Parathyroid adenoma (tissue), 2 donors: ENCODE measurements at regions not wholly inside any gene's neighbourhood (a gene's known extent, or its start where the extent isn't known, plus 50 kb on each side); places are given as distances from the start of the nearest gene placed in this dataset.

Experiments
- H2AFZ ChIP-seq: fragments of 300-600 bp; sonication (generic); one replicate; pipeline ENCODE4 v1.7.0; 2017; ENCODE audit warnings: antibody characterized with exemption, mild to moderate bottlenecking
- H3K27ac ChIP-seq: fragments of 300-600 bp; sonication (generic); one replicate; pipeline ENCODE4 v1.7.0; 2017
- H3K27me3 ChIP-seq: fragments of 300-600 bp; sonication (generic); one replicate; pipeline ENCODE4 v1.7.0; 2017; ENCODE audit warnings: low read length; ENCODE audit not compliant: control insufficient read depth, insufficient read depth
- H3K36me3 ChIP-seq: fragments of 300-600 bp; sonication (generic); one replicate; pipeline ENCODE4 v1.7.0; 2017; ENCODE audit warnings: low read length; ENCODE audit not compliant: control insufficient read depth, insufficient read depth
- H3K4me1 ChIP-seq: fragments of 300-600 bp; sonication (generic); one replicate; pipeline ENCODE4 v1.7.0; 2017; ENCODE audit warnings: control low read depth
- H3K4me2 ChIP-seq: fragments of 300-600 bp; sonication (generic); one replicate; pipeline ENCODE4 v1.7.0; 2017; ENCODE audit warnings: low read length
- H3K4me3 ChIP-seq: fragments of 300-600 bp; sonication (generic); one replicate; pipeline ENCODE4 v1.7.0; 2017; ENCODE audit warnings: low read depth, low read length
- H3K79me2 ChIP-seq: fragments of 300-600 bp; sonication (generic); one replicate; pipeline ENCODE4 v1.7.0; 2017; ENCODE audit warnings: control low read depth
- H3K9ac ChIP-seq: fragments of 300-600 bp; sonication (generic); one replicate; pipeline ENCODE4 v1.7.0; 2017; ENCODE audit warnings: mild to moderate bottlenecking
- H3K9me3 ChIP-seq: fragments of 300-600 bp; sonication (generic); one replicate; pipeline ENCODE4 v1.7.0; 2017; ENCODE audit warnings: low read length; ENCODE audit not compliant: control insufficient read depth
- TF ChIP-seq, protein P1 (sequence below): fragments of 300-600 bp; sonication (generic); IDR thresholded peaks from one replicate; pipeline ENCODE4 v1.7.0; 2017; ENCODE audit warnings: antibody characterized with exemption, mild to moderate bottlenecking
- donor health status: primary hyperparathyroidism.

DNA sequence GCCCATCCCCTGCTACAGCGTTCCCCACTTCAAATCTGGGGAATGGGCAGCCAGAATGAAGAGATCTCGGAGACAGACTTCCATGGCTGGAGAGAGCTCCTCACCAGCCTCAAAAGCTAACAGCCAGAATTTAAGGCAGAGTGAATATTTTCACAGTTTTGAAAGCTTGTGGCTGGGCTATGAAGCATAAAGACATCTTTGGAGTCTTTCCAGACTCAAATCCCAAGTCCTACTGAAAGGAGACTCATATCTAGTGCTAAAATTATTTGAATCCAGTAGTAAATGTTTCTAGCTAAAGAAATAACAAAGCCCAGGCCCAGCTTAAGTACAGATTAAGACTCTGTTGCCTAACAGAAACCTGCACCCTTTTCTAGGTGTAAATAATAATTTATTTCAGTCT is 628.4 kb upstream of the ALCAM start:
- H3K36me3 ChIP-seq, result no peaks in the 10 kb centered on the region
- peaks cover 8% of the 10 kb centered on the region for H3K4me1 ChIP-seq
- no peaks in the 10 kb centered on the region for H3K27me3 ChIP-seq
- no peak overlapping the region for H3K4me3 ChIP-seq
- H3K79me2 ChIP-seq, result no peaks in the 10 kb centered on the region
- no peak overlapping the region for H3K4me2 ChIP-seq
- peak overlapping the region; percentile 75 for H2AFZ ChIP-seq
- H3K9me3 ChIP-seq, result no peaks in the 10 kb centered on the region
- H3K27ac ChIP-seq, result peak overlapping the region; percentile 13
- TF ChIP-seq, protein P1, sequence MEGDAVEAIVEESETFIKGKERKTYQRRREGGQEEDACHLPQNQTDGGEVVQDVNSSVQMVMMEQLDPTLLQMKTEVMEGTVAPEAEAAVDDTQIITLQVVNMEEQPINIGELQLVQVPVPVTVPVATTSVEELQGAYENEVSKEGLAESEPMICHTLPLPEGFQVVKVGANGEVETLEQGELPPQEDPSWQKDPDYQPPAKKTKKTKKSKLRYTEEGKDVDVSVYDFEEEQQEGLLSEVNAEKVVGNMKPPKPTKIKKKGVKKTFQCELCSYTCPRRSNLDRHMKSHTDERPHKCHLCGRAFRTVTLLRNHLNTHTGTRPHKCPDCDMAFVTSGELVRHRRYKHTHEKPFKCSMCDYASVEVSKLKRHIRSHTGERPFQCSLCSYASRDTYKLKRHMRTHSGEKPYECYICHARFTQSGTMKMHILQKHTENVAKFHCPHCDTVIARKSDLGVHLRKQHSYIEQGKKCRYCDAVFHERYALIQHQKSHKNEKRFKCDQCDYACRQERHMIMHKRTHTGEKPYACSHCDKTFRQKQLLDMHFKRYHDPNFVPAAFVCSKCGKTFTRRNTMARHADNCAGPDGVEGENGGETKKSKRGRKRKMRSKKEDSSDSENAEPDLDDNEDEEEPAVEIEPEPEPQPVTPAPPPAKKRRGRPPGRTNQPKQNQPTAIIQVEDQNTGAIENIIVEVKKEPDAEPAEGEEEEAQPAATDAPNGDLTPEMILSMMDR, result no peak
- no peak overlapping the region for H3K9ac ChIP-seq

DNA sequence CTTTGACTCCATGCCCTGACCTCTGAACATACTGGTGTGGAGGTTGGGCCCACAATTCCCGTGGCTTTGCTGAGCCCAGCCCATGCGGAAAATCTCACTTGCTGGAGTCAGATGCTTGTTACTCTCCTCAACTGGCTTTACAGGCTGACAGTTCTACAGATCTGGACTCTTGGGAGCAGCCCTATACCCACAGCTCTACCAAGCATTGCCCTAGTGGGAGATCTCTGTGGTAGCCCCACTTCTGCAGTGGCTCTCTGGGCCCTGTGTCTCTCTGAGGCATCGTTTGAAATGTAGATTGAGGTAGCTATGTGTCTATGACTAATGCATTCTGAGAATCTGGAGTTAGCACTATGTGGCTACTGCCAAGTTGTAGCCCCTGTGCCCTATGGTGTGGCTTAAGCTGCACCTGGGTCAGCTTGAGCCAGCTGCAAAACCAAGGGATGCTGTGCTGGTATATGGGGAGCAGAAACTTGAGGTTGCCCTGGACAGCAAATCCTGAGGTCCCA is 625.8 kb upstream of the ALCAM start:
- H3K4me1 ChIP-seq, result peaks cover 8% of the 10 kb centered on the region
- H3K79me2 ChIP-seq, result no peaks in the 10 kb centered on the region
- no peak overlapping the region for H3K27ac ChIP-seq
- no peaks in the 10 kb centered on the region for H3K27me3 ChIP-seq
- no peak overlapping the region for H3K4me2 ChIP-seq
- no peaks in the 10 kb centered on the region for H3K9me3 ChIP-seq
- TF ChIP-seq, protein P1, result no peak
- no peak overlapping the region for H2AFZ ChIP-seq
- H3K9ac ChIP-seq, result no peak overlapping the region
- H3K4me3 ChIP-seq, result no peak overlapping the region
- no peaks in the 10 kb centered on the region for H3K36me3 ChIP-seq

- Histone ChIP-seq H3K4me1 (peaks cover 6% of the 10 kb centered on the region), H3K4me2 (no peak overlapping the region)
- TF ChIP-seq, protein P1, result no peak
Observed at GRCh38 chr3:104742044-104742443, 624.7 kb upstream of the ALCAM start.

DNA sequence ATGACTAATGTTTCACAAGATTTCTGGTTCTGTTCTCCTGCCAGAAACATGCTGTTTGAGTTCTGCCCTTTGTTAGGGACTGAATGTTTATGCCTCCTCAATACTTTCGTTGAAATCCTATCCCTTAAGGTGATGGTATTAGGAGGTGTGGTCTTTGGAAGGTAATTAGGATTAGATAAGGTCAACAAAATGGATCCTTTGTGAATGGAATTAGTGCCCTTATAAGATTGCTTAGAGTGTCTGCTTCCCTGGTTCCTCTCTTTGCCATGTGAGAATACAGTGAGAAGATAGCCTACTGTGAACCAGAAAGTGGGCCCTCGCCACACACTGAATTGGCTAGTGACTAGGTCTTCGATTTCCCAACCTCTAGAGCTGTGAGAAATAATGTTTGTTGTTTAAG is 621.4 kb upstream of the ALCAM start:
- no peak overlapping the region for H3K4me3 ChIP-seq
- no peak overlapping the region for H3K9ac ChIP-seq
- H3K79me2 ChIP-seq, result no peaks in the 10 kb centered on the region
- no peak overlapping the region for H3K4me2 ChIP-seq
- no peaks in the 10 kb centered on the region for H3K27me3 ChIP-seq
- H3K4me1 ChIP-seq, result peaks cover 14% of the 10 kb centered on the region
- no peaks in the 10 kb centered on the region for H3K9me3 ChIP-seq
- H2AFZ ChIP-seq, result no peak overlapping the region
- H3K36me3 ChIP-seq, result no peaks in the 10 kb centered on the region
- TF ChIP-seq, protein P1, result no peak
- no peak overlapping the region for H3K27ac ChIP-seq

More at GRCh38 chr3:104742044-104742443, 624.7 kb upstream of the ALCAM start:
- Histone ChIP-seq H3K9me3 (no peaks in the 10 kb centered on the region), H3K4me3 (no peak overlapping the region), H3K79me2 (no peaks in the 10 kb centered on the region), H3K9ac (no peak overlapping the region), H3K36me3 (no peaks in the 10 kb centered on the region), H3K27ac (no peak overlapping the region), H2AFZ (no peak overlapping the region), H3K27me3 (no peaks in the 10 kb centered on the region)

DNA sequence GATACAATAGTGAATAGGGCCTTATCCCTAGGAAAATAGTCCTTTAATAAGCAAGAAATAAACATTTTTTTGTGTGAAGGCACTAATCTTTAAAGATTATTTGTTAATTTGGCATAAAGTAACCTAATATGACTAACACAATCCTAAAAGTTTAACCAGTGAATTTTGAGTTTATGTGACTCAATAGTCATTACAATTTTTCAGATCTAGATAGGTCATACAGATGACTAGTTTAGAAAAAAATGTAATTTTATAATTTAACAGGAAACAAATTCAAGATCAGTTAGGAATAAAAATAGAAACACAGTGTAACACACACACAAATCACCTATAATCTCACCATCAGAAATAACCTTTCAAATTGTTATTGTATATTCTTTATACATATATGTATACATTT is 620.7 kb upstream of the ALCAM start:
- no peak overlapping the region for H3K4me2 ChIP-seq
- H3K9me3 ChIP-seq, result no peaks in the 10 kb centered on the region
- H3K36me3 ChIP-seq, result no peaks in the 10 kb centered on the region
- no peak overlapping the region for H3K27ac ChIP-seq
- no peaks in the 10 kb centered on the region for H3K79me2 ChIP-seq
- H3K4me3 ChIP-seq, result no peak overlapping the region
- peak overlapping the region; percentile 23 for H2AFZ ChIP-seq
- H3K4me1 ChIP-seq, result peaks cover 14% of the 10 kb centered on the region
- TF ChIP-seq, protein P1, result no peak
- H3K9ac ChIP-seq, result no peak overlapping the region
- no peaks in the 10 kb centered on the region for H3K27me3 ChIP-seq
